ENCODE measurements at regions not wholly inside any gene's neighbourhood (a gene's known extent, or its start where the extent isn't known, plus 50 kb on each side); places are given as distances from the start of the nearest gene placed in this dataset.

- Histone ChIP-seq H3K36me3 (no peaks in the 10 kb centered on the region), H3K4me1 (ENCODE audit: control insufficient read depth in 1 of 2, low read depth in 2 of 2) (no peaks in the 10 kb centered on the region), H3K4me3 (no peak overlapping the region), H3K27ac (no peak overlapping the region), H3K9me3 (no peaks in the 10 kb centered on the region), H3K27me3 (replicated peaks; ENCODE audit: insufficient read depth) (no peaks in the 10 kb centered on the region)
- TF ChIP-seq CTCF (IDR thresholded peaks at IDR 0.05), result no peak
- DNase-seq (ENCODE audit: low spot score), result no peak
- ATAC-seq (ENCODE audit: insufficient number of reproducible peaks, low FRiP score, low read depth), result no peak
Measured at GRCh38 chr14:106210650-106211049, 684.3 kb downstream of the TMEM121 start.

GRCh38 chr14:106211334-106211900, 685.0 kb downstream of the TMEM121 start:
- Histone ChIP-seq H3K4me3 (no peak overlapping the region), H3K27ac (no peak overlapping the region), H3K9me3 (no peaks in the 10 kb centered on the region), H3K27me3 (replicated peaks; ENCODE audit: insufficient read depth) (no peaks in the 10 kb centered on the region), H3K4me1 (ENCODE audit: control insufficient read depth in 1 of 2, low read depth in 2 of 2) (no peaks in the 10 kb centered on the region), H3K36me3 (no peaks in the 10 kb centered on the region)
- no peak for DNase-seq (ENCODE audit: low spot score)
- ATAC-seq (ENCODE audit: insufficient number of reproducible peaks, low FRiP score, low read depth), result no peak
- TF ChIP-seq CTCF (IDR thresholded peaks at IDR 0.05), result no peak

- H3K4me1 ChIP-seq (ENCODE audit: control insufficient read depth in 1 of 2, low read depth in 2 of 2), result no peaks in the 10 kb centered on the region
- no peak overlapping the region for H3K4me3 ChIP-seq
- ATAC-seq (ENCODE audit: insufficient number of reproducible peaks, low FRiP score, low read depth), result no peak
- no peaks in the 10 kb centered on the region for H3K36me3 ChIP-seq
- TF ChIP-seq CTCF (IDR thresholded peaks at IDR 0.05), result no peak
- no peak overlapping the region for H3K27ac ChIP-seq
- no peaks in the 10 kb centered on the region for H3K27me3 ChIP-seq (replicated peaks; ENCODE audit: insufficient read depth)
- DNase-seq (ENCODE audit: low spot score), result no peak
- no peaks in the 10 kb centered on the region for H3K9me3 ChIP-seq
Measured at GRCh38 chr14:106215229-106215628, 688.8 kb downstream of the TMEM121 start.

DNA sequence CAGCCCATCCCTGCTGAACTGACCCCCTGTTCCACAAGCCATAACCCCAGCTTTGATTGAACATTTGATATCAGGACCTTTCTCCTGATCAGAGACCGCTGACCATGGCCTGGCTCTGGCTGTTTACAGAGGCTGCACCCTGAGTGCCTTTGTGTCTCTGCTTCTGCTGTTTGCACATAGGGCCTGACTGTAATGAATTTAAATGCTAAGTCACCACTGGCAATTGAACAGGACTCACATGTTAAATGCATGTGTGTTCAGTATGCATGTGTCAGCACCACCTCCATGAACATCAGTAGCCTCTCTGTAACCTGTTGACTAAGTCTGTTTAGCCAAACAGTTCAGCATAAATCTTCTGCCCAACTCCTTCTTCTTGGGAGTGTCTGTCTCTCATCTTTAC, 690.3 kb downstream of the TMEM121 start:
- H3K4me3 ChIP-seq, result no peak overlapping the region
- H3K27ac ChIP-seq, result no peak overlapping the region
- TF ChIP-seq CTCF (IDR thresholded peaks at IDR 0.05), result no peak
- no peaks in the 10 kb centered on the region for H3K9me3 ChIP-seq
- DNase-seq (ENCODE audit: low spot score) (no peak), ATAC-seq (ENCODE audit: insufficient number of reproducible peaks, low FRiP score, low read depth) (no peak)
- H3K4me1 ChIP-seq (ENCODE audit: control insufficient read depth in 1 of 2, low read depth in 2 of 2), result no peaks in the 10 kb centered on the region
- H3K36me3 ChIP-seq, result no peaks in the 10 kb centered on the region
- no peaks in the 10 kb centered on the region for H3K27me3 ChIP-seq (replicated peaks; ENCODE audit: insufficient read depth)

DNA sequence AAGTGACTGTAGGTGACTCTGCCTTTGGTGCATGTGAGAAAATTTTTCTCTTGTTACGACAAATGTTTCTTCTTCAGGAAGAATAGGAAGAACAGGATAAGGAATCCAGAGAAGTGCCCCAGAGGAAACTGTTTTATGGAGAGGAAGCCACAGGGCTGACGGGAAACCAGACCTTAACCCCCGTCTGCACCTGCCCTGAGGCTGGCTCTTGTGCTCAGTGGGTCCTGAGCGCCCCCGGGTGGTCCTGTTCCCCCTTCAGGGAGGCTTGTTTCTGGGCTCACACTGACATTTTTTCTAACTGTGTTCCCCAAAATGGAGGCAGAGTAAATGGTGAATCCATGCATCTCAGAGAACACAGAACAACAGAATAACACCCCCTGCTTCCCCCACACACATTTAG, 691.8 kb downstream of the TMEM121 start:
- ATAC-seq (ENCODE audit: insufficient number of reproducible peaks, low FRiP score, low read depth), result no peak
- Histone ChIP-seq H3K4me3 (no peak overlapping the region), H3K36me3 (no peaks in the 10 kb centered on the region), H3K4me1 (ENCODE audit: control insufficient read depth in 1 of 2, low read depth in 2 of 2) (no peaks in the 10 kb centered on the region), H3K27me3 (replicated peaks; ENCODE audit: insufficient read depth) (no peaks in the 10 kb centered on the region), H3K27ac (no peak overlapping the region), H3K9me3 (no peaks in the 10 kb centered on the region)
- TF ChIP-seq CTCF (IDR thresholded peaks at IDR 0.05), result no peak
- no peak for DNase-seq (ENCODE audit: low spot score)
